Activated naive CD4-positive, alpha-beta T cell treated with anti-CD3 and anti-CD28 coated beads, Interleukin-2, amount 50 U/mL, for 72 hours (primary cell): ENCODE measurements at regions not wholly inside any gene's neighbourhood (a gene's known extent, or its start where the extent isn't known, plus 50 kb on each side); places are given as distances from the start of the nearest gene placed in this dataset.

Experiments
- ATAC-seq, 2 donors: fragments of 150-1000 bp; cut with Tn5 transposase; 2 replicates each; pipeline ENCODE4 v1.10.0; 2021; ENCODE audit warnings: mild to moderate bottlenecking in 2 of 2, moderate library complexity in 2 of 2
- DNase-seq, 2 donors: peaks; one replicate each; pipeline ENCODE4 v3.0.0; 2021 to 2022; ENCODE audit warnings: low spot score in 2 of 2
- H3K27ac Mint-ChIP-seq, 2 donors: one replicate each; pipeline ENCODE4 v1.8.0; 2022; ENCODE audit warnings: mild to moderate bottlenecking in 2 of 2, mixed read lengths in 2 of 2
- H3K36me3 Mint-ChIP-seq, 2 donors: one replicate each; pipeline ENCODE4 v1.8.0; 2022; ENCODE audit warnings: mixed read lengths in 2 of 2
- H3K9me3 Mint-ChIP-seq, 2 donors: one replicate each; pipeline ENCODE4 v1.8.0; 2022; ENCODE audit warnings: mixed read lengths in 2 of 2

GRCh38 chr12:67501362-67501761 lies 147.2 kb upstream of the DYRK2 start:
- no peak overlapping the region for H3K27ac Mint-ChIP-seq
- ATAC-seq: no peak
- peaks cover 0 to 20% of the 10 kb centered on the region in 2 donors for H3K9me3 Mint-ChIP-seq
- no peak for DNase-seq
- no peaks in the 10 kb centered on the region for H3K36me3 Mint-ChIP-seq

- H3K36me3 Mint-ChIP-seq: no peaks in the 10 kb centered on the region
- H3K9me3 Mint-ChIP-seq: peaks cover 0 to 13% of the 10 kb centered on the region in 2 donors
- no peak overlapping the region for H3K27ac Mint-ChIP-seq
- DNase-seq (no peak), ATAC-seq (no peak)
These were observed 144.5 kb upstream of the DYRK2 start for GRCh38 chr12:67504026-67504425.

- DNase-seq: no peak
These were observed 141.8 kb upstream of the DYRK2 start for GRCh38 chr12:67506739-67507138.

GRCh38 chr12:67508830-67509229 lies 139.7 kb upstream of the DYRK2 start:
- H3K36me3 Mint-ChIP-seq: no peaks in the 10 kb centered on the region
- H3K9me3 Mint-ChIP-seq: peaks cover 0 to 7% of the 10 kb centered on the region in 2 donors
- ATAC-seq (no peak), DNase-seq (no peak)
- H3K27ac Mint-ChIP-seq: no peak overlapping the region

More at GRCh38 chr12:67506739-67507138, 141.8 kb upstream of the DYRK2 start:
- Mint-ChIP-seq H3K27ac (no peak overlapping the region), H3K36me3 (no peaks in the 10 kb centered on the region), H3K9me3 (peaks cover 0 to 13% of the 10 kb centered on the region in 2 donors)
- no peak for ATAC-seq

- no peak overlapping the region for H3K27ac Mint-ChIP-seq
- DNase-seq (no peak), ATAC-seq (no peak)
These were observed 138.7 kb upstream of the DYRK2 start for GRCh38 chr12:67509666-67510386.

GRCh38 chr12:67512061-67512460 lies 136.5 kb upstream of the DYRK2 start:
- H3K27ac Mint-ChIP-seq: no peak overlapping the region
- H3K9me3 Mint-ChIP-seq: peaks cover 0 to 5% of the 10 kb centered on the region in 2 donors
- DNase-seq: no peak
- no peak for ATAC-seq
- H3K36me3 Mint-ChIP-seq: no peaks in the 10 kb centered on the region

More at GRCh38 chr12:67509666-67510386, 138.7 kb upstream of the DYRK2 start:
- Mint-ChIP-seq H3K9me3 (peaks cover 0 to 5% of the 10 kb centered on the region in 2 donors), H3K36me3 (no peaks in the 10 kb centered on the region)

- H3K27ac Mint-ChIP-seq: no peak overlapping the region
- ATAC-seq: no peak
- no peaks in the 10 kb centered on the region for H3K36me3 Mint-ChIP-seq
These were observed 134.0 kb upstream of the DYRK2 start for GRCh38 chr12:67514502-67514901.

GRCh38 chr12:67515679-67516340 lies 132.7 kb upstream of the DYRK2 start:
- peak; percentile 44 to 51 for ATAC-seq
- no peak for DNase-seq
- H3K36me3 Mint-ChIP-seq: no peaks in the 10 kb centered on the region
- no peak overlapping the region for H3K27ac Mint-ChIP-seq
- H3K9me3 Mint-ChIP-seq: peaks cover 0 to 5% of the 10 kb centered on the region in 2 donors

More at GRCh38 chr12:67514502-67514901, 134.0 kb upstream of the DYRK2 start:
- no peak for DNase-seq
- peaks cover 0 to 5% of the 10 kb centered on the region in 2 donors for H3K9me3 Mint-ChIP-seq

- no peak for DNase-seq
- Mint-ChIP-seq H3K27ac (no peak overlapping the region), H3K36me3 (no peaks in the 10 kb centered on the region), H3K9me3 (peaks cover 0 to 5% of the 10 kb centered on the region in 2 donors)
- no peak for ATAC-seq
These were observed 131.2 kb upstream of the DYRK2 start for GRCh38 chr12:67517181-67517887.

GRCh38 chr12:67519484-67520433 lies 128.8 kb upstream of the DYRK2 start:
- H3K36me3 Mint-ChIP-seq: no peaks in the 10 kb centered on the region
- no peak for ATAC-seq
- no peaks in the 10 kb centered on the region for H3K9me3 Mint-ChIP-seq
- no peak overlapping the region for H3K27ac Mint-ChIP-seq
- no peak for DNase-seq

- no peaks in the 10 kb centered on the region for H3K9me3 Mint-ChIP-seq
- no peak overlapping the region for H3K27ac Mint-ChIP-seq
- ATAC-seq: no peak
- no peaks in the 10 kb centered on the region for H3K36me3 Mint-ChIP-seq
- DNase-seq: no peak
These were observed 127.9 kb upstream of the DYRK2 start for GRCh38 chr12:67520606-67521005.

GRCh38 chr12:67522222-67522621 lies 126.3 kb upstream of the DYRK2 start:
- ATAC-seq (no peak), DNase-seq (no peak)
- Mint-ChIP-seq H3K36me3 (no peaks in the 10 kb centered on the region), H3K9me3 (no peaks in the 10 kb centered on the region), H3K27ac (no peak overlapping the region)

GRCh38 chr12:67523538-67523937 lies 125.0 kb upstream of the DYRK2 start:
- Mint-ChIP-seq H3K36me3 (no peaks in the 10 kb centered on the region), H3K9me3 (no peaks in the 10 kb centered on the region), H3K27ac (no peak overlapping the region)
- ATAC-seq (no peak), DNase-seq (no peak)

- peaks cover 0 to 3% of the 10 kb centered on the region in 2 donors for H3K9me3 Mint-ChIP-seq
- H3K36me3 Mint-ChIP-seq: peaks cover 0 to 6% of the 10 kb centered on the region in 2 donors
- no peak for ATAC-seq
- no peak overlapping the region for H3K27ac Mint-ChIP-seq
- DNase-seq: no peak
These were observed 123.5 kb upstream of the DYRK2 start for GRCh38 chr12:67524861-67525616.

GRCh38 chr12:67525617-67525884 lies 123.0 kb upstream of the DYRK2 start:
- DNase-seq (no peak), ATAC-seq (no peak)
- peaks cover 0 to 6% of the 10 kb centered on the region in 2 donors for H3K36me3 Mint-ChIP-seq
- peaks cover 0 to 5% of the 10 kb centered on the region in 2 donors for H3K9me3 Mint-ChIP-seq
- H3K27ac Mint-ChIP-seq: no peak overlapping the region

GRCh38 chr12:67526129-67526528 lies 122.4 kb upstream of the DYRK2 start:
- ATAC-seq (no peak), DNase-seq (no peak)
- peaks cover 3 to 9% of the 10 kb centered on the region in 2 donors for H3K9me3 Mint-ChIP-seq
- no peak overlapping the region for H3K27ac Mint-ChIP-seq
- H3K36me3 Mint-ChIP-seq: peaks cover 0 to 6% of the 10 kb centered on the region in 2 donors
